Astrocyte (in vitro differentiated cells and primary cell): ENCODE measurements at regions not wholly inside any gene's neighbourhood (a gene's known extent, or its start where the extent isn't known, plus 50 kb on each side); places are given as distances from the start of the nearest gene placed in this dataset.

Experiments
- EZH2 ChIP-seq: IDR thresholded peaks from 2 replicates; pipeline ENCODE4 v1.6.1; 2012; ENCODE audit warnings: mild to moderate bottlenecking, low read length, inconsistent platforms; ENCODE audit not compliant: insufficient read depth
- TF ChIP-seq, protein P1 (sequence below): IDR thresholded peaks from 2 replicates; pipeline ENCODE4 v1.5.1; 2011; ENCODE audit warnings: low read depth, mild to moderate bottlenecking, inconsistent platforms, low read length, moderate library complexity; ENCODE audit not compliant: insufficient read depth

DNA sequence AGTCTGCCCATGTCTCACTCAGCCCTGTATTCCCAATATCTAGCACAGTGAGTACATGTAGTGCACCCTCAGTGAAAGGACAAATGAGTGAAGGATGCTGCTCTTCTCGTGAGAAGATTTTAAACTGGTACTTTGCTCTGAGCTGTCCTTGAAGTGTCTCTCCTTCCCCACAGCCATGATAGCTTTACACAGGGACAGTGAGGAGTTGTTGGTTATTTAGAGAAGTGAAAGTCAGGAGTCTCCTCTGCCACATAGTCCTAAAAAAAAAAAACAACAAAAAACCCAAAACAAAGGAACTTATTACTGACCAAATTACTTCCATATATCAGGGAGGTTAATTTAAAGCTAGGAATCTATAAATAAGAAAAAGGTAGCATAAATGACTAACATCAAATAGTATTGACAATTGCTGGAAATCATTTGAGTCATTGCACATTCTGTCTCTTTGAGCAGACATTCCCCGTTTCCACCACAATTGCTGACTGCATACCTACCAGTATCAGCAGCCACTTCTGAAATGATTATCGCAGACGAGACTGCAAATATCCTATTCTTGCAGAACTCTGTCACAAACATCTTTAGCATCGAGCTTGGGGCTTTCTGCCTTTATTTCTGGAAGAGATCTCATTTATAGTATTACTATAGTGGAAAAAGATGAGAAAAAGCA is 202.1 kb downstream of the PTEN start:
- TF ChIP-seq, protein P1, sequence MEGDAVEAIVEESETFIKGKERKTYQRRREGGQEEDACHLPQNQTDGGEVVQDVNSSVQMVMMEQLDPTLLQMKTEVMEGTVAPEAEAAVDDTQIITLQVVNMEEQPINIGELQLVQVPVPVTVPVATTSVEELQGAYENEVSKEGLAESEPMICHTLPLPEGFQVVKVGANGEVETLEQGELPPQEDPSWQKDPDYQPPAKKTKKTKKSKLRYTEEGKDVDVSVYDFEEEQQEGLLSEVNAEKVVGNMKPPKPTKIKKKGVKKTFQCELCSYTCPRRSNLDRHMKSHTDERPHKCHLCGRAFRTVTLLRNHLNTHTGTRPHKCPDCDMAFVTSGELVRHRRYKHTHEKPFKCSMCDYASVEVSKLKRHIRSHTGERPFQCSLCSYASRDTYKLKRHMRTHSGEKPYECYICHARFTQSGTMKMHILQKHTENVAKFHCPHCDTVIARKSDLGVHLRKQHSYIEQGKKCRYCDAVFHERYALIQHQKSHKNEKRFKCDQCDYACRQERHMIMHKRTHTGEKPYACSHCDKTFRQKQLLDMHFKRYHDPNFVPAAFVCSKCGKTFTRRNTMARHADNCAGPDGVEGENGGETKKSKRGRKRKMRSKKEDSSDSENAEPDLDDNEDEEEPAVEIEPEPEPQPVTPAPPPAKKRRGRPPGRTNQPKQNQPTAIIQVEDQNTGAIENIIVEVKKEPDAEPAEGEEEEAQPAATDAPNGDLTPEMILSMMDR, result no peak
- no peak for TF ChIP-seq EZH2
